CD14-positive monocyte (primary cell): ENCODE measurements at regions not wholly inside any gene's neighbourhood (a gene's known extent, or its start where the extent isn't known, plus 50 kb on each side); places are given as distances from the start of the nearest gene placed in this dataset.

Experiments
- DNase-seq, 3 donors: peaks; one replicate each; pipeline ENCODE4 v3.0.0-alpha.2; 2011 to 2022
- H2AFZ ChIP-seq: 2 replicates; pipeline ENCODE4 v1.6.0; 2012; ENCODE audit warnings: mild to moderate bottlenecking, low read depth, low read length, inconsistent platforms; ENCODE audit not compliant: insufficient read depth, poor library complexity, severe bottlenecking
- H3K27ac ChIP-seq, 2 donors: 1 replicate in 1 of 2; 2 replicates in 1 of 2; pipeline ENCODE4 v1.5.1; 2012 to 2013; ENCODE audit warnings: low read length in 2 of 2, control low read depth in 1 of 2, inconsistent platforms in 1 of 2, low read depth in 1 of 2, mild to moderate bottlenecking in 1 of 2
- H3K27me3 ChIP-seq, 2 donors: one replicate each; pipeline versions ENCODE4 v1.6.0 to v1.6.1; 2011 to 2013; ENCODE audit warnings: low read length in 2 of 2; ENCODE audit not compliant: control insufficient read depth in 2 of 2, insufficient read depth in 2 of 2
- H3K36me3 ChIP-seq, 2 donors: replicated peaks in 1 of 2; 1 replicate in 1 of 2; 2 replicates in 1 of 2; pipeline versions ENCODE4 v1.5.1 to v1.6.1; 2012 to 2013; ENCODE audit warnings: low read length in 2 of 2, control low read depth in 1 of 2, inconsistent platforms in 1 of 2, mild to moderate bottlenecking in 1 of 2; ENCODE audit not compliant: insufficient read depth in 2 of 2, control insufficient read depth in 1 of 2
- H3K4me1 ChIP-seq, 2 donors: 1 replicate in 1 of 2; 2 replicates in 1 of 2; pipeline versions ENCODE4 v1.5.1 to v1.6.1; 2012 to 2013; ENCODE audit warnings: low read length in 2 of 2, control low read depth in 1 of 2, inconsistent platforms in 1 of 2, mild to moderate bottlenecking in 1 of 2, moderate library complexity in 1 of 2; ENCODE audit not compliant: insufficient read depth in 2 of 2, control insufficient read depth in 1 of 2
- H3K4me2 ChIP-seq: replicated peaks from 2 replicates; pipeline ENCODE3; 2012; ENCODE audit warnings: low read length, moderate library complexity, mild to moderate bottlenecking; ENCODE audit not compliant: poor library complexity, severe bottlenecking; ENCODE audit errors: extremely low read depth
- H3K4me3 ChIP-seq, 3 experiments: fragments of 200-600 bp in 1 of 3; sonication (generic) in 1 of 3; replicated peaks in 1 of 3; 1 replicate in 2 of 3; 2 replicates in 1 of 3; pipeline ENCODE4 v1.5.1; 2011 to 2013; ENCODE audit warnings: low read length in 3 of 3, mild to moderate bottlenecking in 3 of 3, control low read depth in 2 of 3, low read depth in 2 of 3, inconsistent platforms in 1 of 3, moderate library complexity in 1 of 3
- H3K79me2 ChIP-seq: 2 replicates; pipeline ENCODE4 v1.6.0; 2012; ENCODE audit warnings: mild to moderate bottlenecking, control low read depth, inconsistent platforms, low read length, moderate library complexity; ENCODE audit not compliant: insufficient read depth
- H3K9ac ChIP-seq: 2 replicates; pipeline ENCODE4 v1.6.0; 2017; ENCODE audit warnings: low read length, mild to moderate bottlenecking; ENCODE audit not compliant: insufficient read depth, poor library complexity, severe bottlenecking
- H3K9me3 ChIP-seq, 2 donors: replicated peaks in 1 of 2; 1 replicate in 1 of 2; 2 replicates in 1 of 2; pipeline versions ENCODE4 v1.5.1 to v1.6.1; 2012 to 2013; ENCODE audit warnings: low read length in 2 of 2, control low read depth in 1 of 2; ENCODE audit not compliant: control insufficient read depth in 1 of 2, insufficient read depth in 1 of 2
- H4K20me1 ChIP-seq: 2 replicates; pipeline ENCODE4 v1.6.0; 2012; ENCODE audit warnings: mild to moderate bottlenecking, low read length, control low read depth, moderate library complexity; ENCODE audit not compliant: insufficient read depth
- H3K27ac Mint-ChIP-seq, 7 donors: one replicate each; pipeline ENCODE4 v1.8.0; 2020; ENCODE audit warnings: mild to moderate bottlenecking in 7 of 7, mixed read lengths in 7 of 7, moderate library complexity in 6 of 7, inconsistent platforms in 2 of 7
- H3K27me3 Mint-ChIP-seq, 3 donors: one replicate each; pipeline ENCODE4 v1.8.0; 2021 to 2022; ENCODE audit warnings: low read depth in 3 of 3, mild to moderate bottlenecking in 3 of 3, mixed read lengths in 3 of 3, moderate library complexity in 3 of 3, inconsistent platforms in 1 of 3
- H3K36me3 Mint-ChIP-seq, 2 donors: one replicate each; pipeline ENCODE4 v1.8.0; 2020; ENCODE audit warnings: mixed read lengths in 2 of 2, inconsistent platforms in 1 of 2, mild to moderate bottlenecking in 1 of 2
- H3K4me1 Mint-ChIP-seq: one replicate; pipeline ENCODE4 v1.8.0; 2020; ENCODE audit warnings: mild to moderate bottlenecking, mixed read lengths
- H3K4me3 Mint-ChIP-seq, 2 donors: one replicate each; pipeline ENCODE4 v1.8.0; 2020; ENCODE audit warnings: mild to moderate bottlenecking in 2 of 2, mixed read lengths in 2 of 2, moderate library complexity in 1 of 2
- H3K9me3 Mint-ChIP-seq, 7 donors: one replicate each; pipeline ENCODE4 v1.8.0; 2020 to 2022; ENCODE audit warnings: mixed read lengths in 7 of 7, mild to moderate bottlenecking in 6 of 7, moderate library complexity in 6 of 7, inconsistent platforms in 2 of 7
- whole genome bisulfite sequencing: methylation state at CpG from one replicate; pipeline ENCODE4 v1.1.5; 2013; ENCODE audit warnings: missing lambda C conversion rate; ENCODE audit not compliant: insufficient coverage; 5-methylcytosine and 5-hydroxymethylcytosine counted together
- intact Hi-C, 2 donors: fragments of 100-400 bp; cut with micrococcal nuclease; formaldehyde crosslinking; loops; one replicate each; pipeline versions ENCODE4 v1.15.0 to v1.15.1; 2023
- TF ChIP-seq, protein P1 (sequence below): fragments of 200-600 bp; IDR thresholded peaks from one replicate; pipeline ENCODE4 v1.8.0; 2022; ENCODE audit warnings: antibody characterized with exemption, mild to moderate bottlenecking

DNA sequence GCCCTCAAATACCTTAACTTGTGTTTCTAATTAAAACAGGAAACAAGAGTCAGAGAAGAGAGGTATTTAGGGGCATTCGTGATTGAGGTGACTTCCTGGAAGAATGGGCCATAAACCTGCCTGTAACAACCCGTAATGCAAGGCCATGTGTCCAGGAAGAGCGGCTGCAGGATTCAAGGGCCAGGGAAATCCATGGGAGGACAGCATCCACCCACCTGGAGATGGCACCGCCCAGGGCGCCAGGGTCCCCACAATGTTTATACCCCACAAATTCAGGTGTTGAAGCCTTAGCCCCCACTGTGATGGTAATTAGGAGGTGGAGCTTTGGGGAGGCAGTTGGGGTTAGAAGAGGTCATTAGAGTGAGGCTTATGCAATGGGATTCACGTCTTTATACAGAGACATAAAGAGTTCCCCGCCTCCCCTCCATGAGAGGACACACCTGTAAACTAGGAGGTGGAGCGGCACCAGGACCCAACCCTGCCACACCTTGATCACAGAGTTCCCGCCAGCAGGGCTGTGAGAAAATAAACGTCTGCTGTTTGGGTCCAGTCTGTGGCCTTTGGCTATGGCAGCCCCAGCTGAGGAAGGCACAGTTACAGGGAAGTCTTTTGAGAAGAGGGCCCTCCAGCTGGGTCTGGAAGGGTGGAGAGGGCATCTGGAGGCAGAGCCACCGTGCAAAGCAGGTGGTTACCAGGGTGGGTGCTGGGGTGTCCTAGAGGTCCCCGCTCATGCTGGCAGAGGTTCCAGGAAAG lies 1394.3 kb downstream of the TBC1D22A start:
- TF ChIP-seq, protein P1, sequence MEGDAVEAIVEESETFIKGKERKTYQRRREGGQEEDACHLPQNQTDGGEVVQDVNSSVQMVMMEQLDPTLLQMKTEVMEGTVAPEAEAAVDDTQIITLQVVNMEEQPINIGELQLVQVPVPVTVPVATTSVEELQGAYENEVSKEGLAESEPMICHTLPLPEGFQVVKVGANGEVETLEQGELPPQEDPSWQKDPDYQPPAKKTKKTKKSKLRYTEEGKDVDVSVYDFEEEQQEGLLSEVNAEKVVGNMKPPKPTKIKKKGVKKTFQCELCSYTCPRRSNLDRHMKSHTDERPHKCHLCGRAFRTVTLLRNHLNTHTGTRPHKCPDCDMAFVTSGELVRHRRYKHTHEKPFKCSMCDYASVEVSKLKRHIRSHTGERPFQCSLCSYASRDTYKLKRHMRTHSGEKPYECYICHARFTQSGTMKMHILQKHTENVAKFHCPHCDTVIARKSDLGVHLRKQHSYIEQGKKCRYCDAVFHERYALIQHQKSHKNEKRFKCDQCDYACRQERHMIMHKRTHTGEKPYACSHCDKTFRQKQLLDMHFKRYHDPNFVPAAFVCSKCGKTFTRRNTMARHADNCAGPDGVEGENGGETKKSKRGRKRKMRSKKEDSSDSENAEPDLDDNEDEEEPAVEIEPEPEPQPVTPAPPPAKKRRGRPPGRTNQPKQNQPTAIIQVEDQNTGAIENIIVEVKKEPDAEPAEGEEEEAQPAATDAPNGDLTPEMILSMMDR = no peak
- Histone ChIP-seq H4K20me1 (no peaks in the 10 kb centered on the region), H2AFZ (no peak overlapping the region), H3K36me3 (no peaks in the 10 kb centered on the region), H3K4me3 (no peak overlapping the region), H3K4me1 (no peaks in the 10 kb centered on the region), H3K79me2 (no peaks in the 10 kb centered on the region), H3K9me3 (no peaks in the 10 kb centered on the region), H3K9ac (no peak overlapping the region), H3K27me3 (no peaks in the 10 kb centered on the region), H3K4me2 (no peak overlapping the region), H3K27ac (no peak overlapping the region)
- intact Hi-C loops = no loop called here
- Mint-ChIP-seq H3K4me3 (no peak overlapping the region), H3K27ac (no peak overlapping the region), H3K4me1 (no peaks in the 10 kb centered on the region), H3K36me3 (no peaks in the 10 kb centered on the region), H3K9me3 (peaks cover 0 to 2% (median 0%) of the 10 kb centered on the region in 7 donors), H3K27me3 (peaks cover 2 to 6% (median 2%) of the 10 kb centered on the region in 3 donors)
- DNase-seq = no peak
- 87% methylated on average over 8 of the region's 12 CpGs for WGBS

DNA sequence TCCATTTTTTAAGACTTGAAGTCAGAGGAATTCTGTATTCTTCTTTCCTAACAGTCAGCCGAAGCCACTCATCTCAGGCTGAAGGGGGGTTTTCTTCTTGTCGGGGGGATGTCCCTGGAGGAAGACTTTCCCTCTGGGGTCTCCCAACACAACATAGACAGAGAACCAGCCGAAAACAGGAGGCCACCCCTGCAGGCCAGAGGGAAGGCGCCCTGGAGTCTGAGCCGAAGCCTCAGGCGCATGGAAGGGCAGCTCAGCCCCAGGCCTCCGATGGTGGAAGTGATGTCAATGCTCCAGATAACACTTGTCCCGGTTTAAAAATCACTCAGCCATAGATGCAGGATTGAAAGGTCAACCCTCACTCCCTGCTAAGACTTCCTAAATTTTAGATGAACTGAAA lies 1393.0 kb downstream of the TBC1D22A start:
- no peaks in the 10 kb centered on the region for H3K9me3 ChIP-seq
- 76% methylated on average over 4 of the region's 8 CpGs for WGBS

More for the DNA sequence above, 1393.0 kb downstream of the TBC1D22A start:
- H3K4me1 ChIP-seq = no peaks in the 10 kb centered on the region
- TF ChIP-seq, protein P1 = no peak
- no peaks in the 10 kb centered on the region for H3K36me3 Mint-ChIP-seq
- H3K4me2 ChIP-seq = no peak overlapping the region
- intact Hi-C loops = no loop called here
- H3K79me2 ChIP-seq = no peaks in the 10 kb centered on the region
- H3K27me3 ChIP-seq = no peaks in the 10 kb centered on the region
- peaks cover 0 to 2% (median 0%) of the 10 kb centered on the region in 7 donors for H3K9me3 Mint-ChIP-seq
- no peak overlapping the region for H3K4me3 ChIP-seq
- H2AFZ ChIP-seq = no peak overlapping the region
- H3K36me3 ChIP-seq = no peaks in the 10 kb centered on the region
- no peak overlapping the region for H3K27ac ChIP-seq
- H3K27me3 Mint-ChIP-seq = peaks cover 0 to 7% (median 3%) of the 10 kb centered on the region in 3 donors
- H4K20me1 ChIP-seq = no peaks in the 10 kb centered on the region
- H3K9ac ChIP-seq = no peak overlapping the region
- no peaks in the 10 kb centered on the region for H3K4me1 Mint-ChIP-seq
- DNase-seq = no peak
- H3K27ac Mint-ChIP-seq = no peak overlapping the region
- no peak overlapping the region for H3K4me3 Mint-ChIP-seq
